NT2/D1 (cell line): ENCODE measurements at regions not wholly inside any gene's neighbourhood (a gene's known extent, or its start where the extent isn't known, plus 50 kb on each side); places are given as distances from the start of the nearest gene placed in this dataset.

Experiments
- DNase-seq: peaks from one replicate; pipeline ENCODE4 v3.0.0-alpha.2; 2011; ENCODE audit warnings: low read depth, low spot score
- H3K27me3 ChIP-seq: 2 replicates; pipeline ENCODE4 v1.6.0; 2011; ENCODE audit warnings: mild to moderate bottlenecking; ENCODE audit not compliant: insufficient read length, insufficient read depth
- H3K36me3 ChIP-seq: 2 replicates; pipeline ENCODE4 v1.6.1; 2011; ENCODE audit warnings: mild to moderate bottlenecking, low read length, mixed read lengths; ENCODE audit not compliant: insufficient read depth, insufficient read length
- H3K4me1 ChIP-seq: 2 replicates; pipeline ENCODE4 v1.5.1; 2011; ENCODE audit not compliant: insufficient read depth, insufficient read length
- H3K4me3 ChIP-seq: 2 replicates; pipeline ENCODE4 v1.5.1; 2011; ENCODE audit warnings: low read depth; ENCODE audit not compliant: insufficient read length
- H3K9ac ChIP-seq: 2 replicates; pipeline ENCODE4 v1.6.0; 2011; ENCODE audit warnings: low read depth; ENCODE audit not compliant: insufficient read length
- H3K9me3 ChIP-seq: 2 replicates; pipeline ENCODE4 v1.5.1; 2011; ENCODE audit warnings: mild to moderate bottlenecking, low read length; ENCODE audit not compliant: insufficient read depth
- SUZ12 ChIP-seq: IDR thresholded peaks from 2 replicates; pipeline ENCODE4 v1.6.1; 2011; ENCODE audit not compliant: insufficient read length, insufficient read depth; ENCODE audit errors: extremely low read depth
- YY1 ChIP-seq: IDR thresholded peaks from 2 replicates; pipeline ENCODE4 v1.6.1; 2011; ENCODE audit not compliant: insufficient read length, insufficient read depth
- ZNF274 ChIP-seq: IDR thresholded peaks from 2 replicates; pipeline ENCODE4 v1.6.1; 2011; ENCODE audit warnings: mild to moderate bottlenecking, low read depth, low read length

DNA sequence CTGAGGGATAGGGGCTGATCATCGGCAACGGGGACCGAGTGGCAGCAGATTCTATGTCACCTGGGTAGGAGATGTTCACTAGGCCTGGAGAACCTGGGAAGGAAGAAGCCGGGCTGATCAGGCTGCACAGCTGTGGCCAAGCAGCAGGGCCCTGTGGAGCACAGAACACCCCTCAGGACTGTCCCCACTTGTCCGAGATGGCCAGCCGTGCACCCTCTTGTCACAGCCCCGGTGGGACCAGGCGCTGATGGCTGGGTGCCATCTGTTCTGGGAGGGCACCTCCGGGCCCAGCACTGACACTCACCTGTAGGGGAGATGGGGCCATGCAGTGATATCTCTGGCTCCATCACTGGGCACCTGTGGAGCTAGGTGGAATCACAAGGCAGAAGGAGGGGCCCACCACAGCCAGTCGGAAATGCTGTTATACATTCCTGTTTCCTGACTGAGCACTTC lies 217.9 kb upstream of the RAB6C start:
- H3K9me3 ChIP-seq, result no peaks in the 10 kb centered on the region
- H3K4me3 ChIP-seq, result no peak overlapping the region
- no peaks in the 10 kb centered on the region for H3K27me3 ChIP-seq
- H3K36me3 ChIP-seq, result no peaks in the 10 kb centered on the region
- TF ChIP-seq SUZ12, result no peak
- H3K4me1 ChIP-seq, result peaks cover 36% of the 10 kb centered on the region
- no peak for DNase-seq
- H3K9ac ChIP-seq, result no peak overlapping the region

GRCh38 chr2:129762386-129763189 lies 216.9 kb upstream of the RAB6C start:
- TF ChIP-seq YY1 (no peak), ZNF274 (no peak), SUZ12 (no peak)
- H3K9ac ChIP-seq, result no peak overlapping the region
- no peaks in the 10 kb centered on the region for H3K9me3 ChIP-seq
- H3K4me3 ChIP-seq, result no peak overlapping the region
- H3K36me3 ChIP-seq, result no peaks in the 10 kb centered on the region
- no peak for DNase-seq
- H3K27me3 ChIP-seq, result no peaks in the 10 kb centered on the region
- H3K4me1 ChIP-seq, result peaks cover 26% of the 10 kb centered on the region

DNA sequence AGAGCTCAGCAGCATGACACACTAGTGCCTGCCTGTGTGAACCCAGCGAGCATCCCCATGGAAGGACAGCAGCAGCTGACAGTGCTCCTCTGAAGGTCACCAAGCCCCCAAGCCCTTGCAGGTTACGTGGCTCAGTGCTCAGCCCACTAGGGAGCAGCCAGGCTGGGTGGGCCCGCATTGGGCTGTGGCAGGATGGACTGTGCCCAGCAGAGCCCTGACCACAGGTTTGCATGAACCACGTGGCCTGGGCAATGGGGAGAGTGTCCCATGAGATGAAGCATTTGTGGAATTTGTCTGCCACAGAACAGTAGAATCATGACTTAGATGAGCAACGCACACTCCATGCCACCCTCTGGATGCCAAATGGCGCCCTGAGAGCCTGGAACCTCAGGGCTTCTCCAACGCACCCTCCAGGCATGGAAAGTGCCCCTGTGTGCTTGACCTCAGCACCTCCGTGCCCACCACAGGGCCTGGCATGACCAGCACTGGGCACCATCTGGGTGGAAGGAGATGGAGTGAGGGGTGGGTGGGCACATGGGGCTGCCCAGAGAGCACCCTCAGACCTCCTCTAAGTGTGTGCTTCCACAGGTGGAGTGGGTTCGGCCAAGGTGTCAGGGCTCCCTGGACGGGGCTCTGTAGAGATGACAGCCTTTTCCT lies 216.1 kb upstream of the RAB6C start:
- Histone ChIP-seq H3K27me3 (no peaks in the 10 kb centered on the region), H3K9me3 (no peaks in the 10 kb centered on the region), H3K9ac (no peak overlapping the region), H3K4me3 (no peak overlapping the region), H3K4me1 (peaks cover 26% of the 10 kb centered on the region), H3K36me3 (no peaks in the 10 kb centered on the region)
- DNase-seq, result no peak
- TF ChIP-seq SUZ12 (no peak), YY1 (no peak), ZNF274 (no peak)

GRCh38 chr2:129763966-129764365 lies 215.5 kb upstream of the RAB6C start:
- Histone ChIP-seq H3K27me3 (no peaks in the 10 kb centered on the region), H3K4me3 (no peak overlapping the region), H3K9ac (no peak overlapping the region), H3K36me3 (no peaks in the 10 kb centered on the region), H3K9me3 (no peaks in the 10 kb centered on the region), H3K4me1 (peaks cover 25% of the 10 kb centered on the region)
- no peak for DNase-seq
- TF ChIP-seq YY1 (no peak), SUZ12 (no peak), ZNF274 (no peak)

- H3K36me3 ChIP-seq, result no peaks in the 10 kb centered on the region
- H3K27me3 ChIP-seq, result no peaks in the 10 kb centered on the region
- H3K4me3 ChIP-seq, result no peak overlapping the region
- no peak for DNase-seq
- no peak overlapping the region for H3K9ac ChIP-seq
- TF ChIP-seq ZNF274, result no peak
- TF ChIP-seq SUZ12, result no peak
- TF ChIP-seq YY1, result no peak
- no peaks in the 10 kb centered on the region for H3K9me3 ChIP-seq
- peaks cover 23% of the 10 kb centered on the region for H3K4me1 ChIP-seq
These were observed 214.8 kb upstream of the RAB6C start for GRCh38 chr2:129764376-129765325.

- DNase-seq, result no peak
- H3K27me3 ChIP-seq, result no peaks in the 10 kb centered on the region
- H3K4me1 ChIP-seq, result peaks cover 21% of the 10 kb centered on the region
- H3K4me3 ChIP-seq, result no peak overlapping the region
- TF ChIP-seq SUZ12, result no peak
- TF ChIP-seq YY1, result no peak
- TF ChIP-seq ZNF274, result no peak
- no peak overlapping the region for H3K9ac ChIP-seq
- no peaks in the 10 kb centered on the region for H3K36me3 ChIP-seq
- no peaks in the 10 kb centered on the region for H3K9me3 ChIP-seq
These were observed 214.2 kb upstream of the RAB6C start for GRCh38 chr2:129765326-129765677.
